ENCODE measurements at regions not wholly inside any gene's neighbourhood (a gene's known extent, or its start where the extent isn't known, plus 50 kb on each side); places are given as distances from the start of the nearest gene placed in this dataset.

DNA sequence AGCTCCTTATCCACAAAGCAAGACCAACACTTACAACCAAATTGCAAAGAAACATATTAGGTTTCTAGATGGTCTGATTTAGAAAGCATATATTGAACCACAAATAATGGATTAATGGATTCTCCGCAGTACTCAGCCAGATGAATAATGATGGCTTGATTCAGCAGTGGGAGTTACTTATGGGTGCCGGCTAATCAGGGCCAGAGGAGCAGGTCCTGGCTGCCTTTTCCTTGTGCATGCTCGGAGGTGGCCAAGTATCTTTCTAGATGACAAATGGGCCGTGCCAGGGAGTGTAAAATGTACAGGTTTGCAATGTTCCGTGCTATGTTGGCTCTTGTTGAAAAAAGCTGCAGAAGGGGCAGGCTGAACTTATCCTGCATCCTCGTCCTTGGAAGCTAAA is 70.2 kb downstream of the VCX3A start:
- TF ChIP-seq, protein P1, sequence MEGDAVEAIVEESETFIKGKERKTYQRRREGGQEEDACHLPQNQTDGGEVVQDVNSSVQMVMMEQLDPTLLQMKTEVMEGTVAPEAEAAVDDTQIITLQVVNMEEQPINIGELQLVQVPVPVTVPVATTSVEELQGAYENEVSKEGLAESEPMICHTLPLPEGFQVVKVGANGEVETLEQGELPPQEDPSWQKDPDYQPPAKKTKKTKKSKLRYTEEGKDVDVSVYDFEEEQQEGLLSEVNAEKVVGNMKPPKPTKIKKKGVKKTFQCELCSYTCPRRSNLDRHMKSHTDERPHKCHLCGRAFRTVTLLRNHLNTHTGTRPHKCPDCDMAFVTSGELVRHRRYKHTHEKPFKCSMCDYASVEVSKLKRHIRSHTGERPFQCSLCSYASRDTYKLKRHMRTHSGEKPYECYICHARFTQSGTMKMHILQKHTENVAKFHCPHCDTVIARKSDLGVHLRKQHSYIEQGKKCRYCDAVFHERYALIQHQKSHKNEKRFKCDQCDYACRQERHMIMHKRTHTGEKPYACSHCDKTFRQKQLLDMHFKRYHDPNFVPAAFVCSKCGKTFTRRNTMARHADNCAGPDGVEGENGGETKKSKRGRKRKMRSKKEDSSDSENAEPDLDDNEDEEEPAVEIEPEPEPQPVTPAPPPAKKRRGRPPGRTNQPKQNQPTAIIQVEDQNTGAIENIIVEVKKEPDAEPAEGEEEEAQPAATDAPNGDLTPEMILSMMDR (IDR thresholded peaks at IDR 0.05; ENCODE audit: extremely low read depth in 1 of 2, insufficient read depth in 1 of 2, low read depth in 1 of 2, low read length in 2 of 2), result no peak
- TF ChIP-seq POLR2A (IDR thresholded peaks at IDR 0.05; ENCODE audit: low read depth, low read length) (no peak), EZH2 (IDR thresholded peaks at IDR 0.05; ENCODE audit: borderline replicate concordance, low read depth, low read length, severe bottlenecking) (no peak), POLR2AphosphoS5 (IDR thresholded peaks at IDR 0.05; ENCODE audit: insufficient read depth, low read depth, low read length) (no peak), JUN (IDR thresholded peaks at IDR 0.05; ENCODE audit: borderline replicate concordance, insufficient read depth, insufficient read length, low read depth) (no peak), FOS (IDR thresholded peaks at IDR 0.05; ENCODE audit: borderline replicate concordance, insufficient read depth, low read length) (no peak), GATA2 (IDR thresholded peaks at IDR 0.05; ENCODE audit: insufficient read depth, insufficient read length, low read depth, low read length) (no peak), MYC (IDR thresholded peaks at IDR 0.05; ENCODE audit: low read depth, low read length) (no peak)
- TF ChIP-seq, protein P2, sequence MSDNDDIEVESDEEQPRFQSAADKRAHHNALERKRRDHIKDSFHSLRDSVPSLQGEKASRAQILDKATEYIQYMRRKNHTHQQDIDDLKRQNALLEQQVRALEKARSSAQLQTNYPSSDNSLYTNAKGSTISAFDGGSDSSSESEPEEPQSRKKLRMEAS (IDR thresholded peaks at IDR 0.05; ENCODE audit: insufficient read depth, insufficient read length), result no peak
